HepG2 (cell line): ENCODE measurements at regions not wholly inside any gene's neighbourhood (a gene's known extent, or its start where the extent isn't known, plus 50 kb on each side); places are given as distances from the start of the nearest gene placed in this dataset.

Experiments used
- CTCF ChIP-seq: sonication (generic); formaldehyde crosslinking; IDR thresholded peaks from 2 replicates; pipeline ENCODE4 v1.5.0; 2020; ENCODE audit warnings: mild to moderate bottlenecking, missing genetic modification reagents, moderate library complexity
- ELF3 ChIP-seq: IDR thresholded peaks from 2 replicates; pipeline ENCODE4 v1.6.1; 2016; ENCODE audit warnings: missing genetic modification reagents, missing compliant biosample characterization
- GTF2F1 ChIP-seq: fragments of 150-350 bp; IDR thresholded peaks from 2 replicates; pipeline ENCODE4 v1.6.1; 2014; ENCODE audit warnings: low read length
- KDM1A ChIP-seq: IDR thresholded peaks from 2 replicates; pipeline ENCODE4 v1.6.1; 2016; ENCODE audit warnings: missing compliant biosample characterization
- NFE2 ChIP-seq: sonication (generic); formaldehyde crosslinking; IDR thresholded peaks from 2 replicates; pipeline ENCODE4 v1.4.0; 2020; ENCODE audit warnings: missing genetic modification reagents
- RAD21 ChIP-seq: fragments of 450-650 bp; formaldehyde crosslinking; IDR thresholded peaks from 2 replicates; pipeline ENCODE4 v1.5.0; 2020; ENCODE audit warnings: mild to moderate bottlenecking
- RFX1 ChIP-seq: fragments of 450-650 bp; IDR thresholded peaks from 2 replicates; pipeline ENCODE4 v1.6.1; 2017
- SRF ChIP-seq: IDR thresholded peaks from 2 replicates; pipeline ENCODE4 v1.6.1; 2011; ENCODE audit warnings: mild to moderate bottlenecking, low read depth, low read length, moderate library complexity
- XBP1 ChIP-seq: sonication (generic); formaldehyde crosslinking; IDR thresholded peaks from 2 replicates; pipeline ENCODE4 v1.5.0; 2020; ENCODE audit warnings: missing genetic modification reagents
- YY1 ChIP-seq: IDR thresholded peaks from 2 replicates; pipeline ENCODE4 v1.6.1; 2011; ENCODE audit warnings: low read length, low read depth, moderate library complexity, mild to moderate bottlenecking; ENCODE audit not compliant: insufficient read depth, insufficient replicate concordance
- ZNF138 ChIP-seq: sonication (generic); formaldehyde crosslinking; IDR thresholded peaks from 2 replicates; pipeline ENCODE4 v1.5.0; 2020; ENCODE audit warnings: mild to moderate bottlenecking, low read depth, missing genetic modification reagents
- ZNF275 ChIP-seq: sonication (generic); formaldehyde crosslinking; IDR thresholded peaks from 2 replicates; pipeline ENCODE4 v1.8.0; 2022; ENCODE audit warnings: missing genetic modification reagents, mild to moderate bottlenecking, inconsistent platforms, borderline replicate concordance

- TF ChIP-seq ZNF138 (no peak), RFX1 (no peak), ZNF275 (CRISPR knock-in tag) (no peak), YY1 (no peak), CTCF (CRISPR knock-in tag) (no peak), ELF3 (CRISPR knock-in tag) (no peak), RAD21 (CRISPR knock-in tag) (no peak), XBP1 (CRISPR knock-in tag) (no peak), SRF (no peak), NFE2 (no peak), GTF2F1 (no peak), KDM1A (CRISPR knock-in tag) (no peak)
These were observed 342.6 kb upstream of the CCDC196 start for GRCh38 chr14:66143387-66144112.
